ENCODE measurements at regions not wholly inside any gene's neighbourhood (a gene's known extent, or its start where the extent isn't known, plus 50 kb on each side); places are given as distances from the start of the nearest gene placed in this dataset.

DNA sequence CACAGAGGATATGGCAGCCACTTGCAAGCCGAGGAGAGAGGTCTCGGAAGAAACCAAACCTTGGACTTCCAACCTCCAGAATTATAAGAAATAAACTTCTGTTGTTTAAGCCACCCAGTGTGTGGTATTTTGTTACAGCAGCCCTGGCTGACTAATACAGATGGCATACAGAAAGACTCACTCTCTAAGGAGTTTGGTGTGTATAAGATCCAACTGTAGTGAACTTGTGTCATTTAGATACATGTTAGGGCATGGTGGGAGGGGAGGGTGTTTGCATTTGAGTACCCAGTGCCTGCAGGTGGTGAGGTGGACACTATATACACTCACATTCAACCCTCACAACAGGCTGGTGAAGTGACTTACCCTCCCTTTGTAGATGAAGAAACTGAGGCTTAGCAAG lies 233.2 kb upstream of the KLF3 start:
- peaks cover 4% of the 10 kb centered on the region for H3K27me3 ChIP-seq (ENCODE audit: insufficient read depth, poor library complexity, severe bottlenecking)
- ATAC-seq (ENCODE audit: low read depth) (no peak), DNase-seq (ENCODE audit: low spot score) (no peak)
- no peak overlapping the region for H3K4me3 ChIP-seq (ENCODE audit: severe bottlenecking)
- H3K36me3 ChIP-seq (ENCODE audit: low read depth): no peaks in the 10 kb centered on the region
- no peak overlapping the region for H3K27ac ChIP-seq (ENCODE audit: poor library complexity, severe bottlenecking)
- no peaks in the 10 kb centered on the region for H3K9me3 ChIP-seq (ENCODE audit: severe bottlenecking)
- no peaks in the 10 kb centered on the region for H3K4me1 ChIP-seq (ENCODE audit: insufficient read depth, poor library complexity, severe bottlenecking)
- TF ChIP-seq, protein P1, sequence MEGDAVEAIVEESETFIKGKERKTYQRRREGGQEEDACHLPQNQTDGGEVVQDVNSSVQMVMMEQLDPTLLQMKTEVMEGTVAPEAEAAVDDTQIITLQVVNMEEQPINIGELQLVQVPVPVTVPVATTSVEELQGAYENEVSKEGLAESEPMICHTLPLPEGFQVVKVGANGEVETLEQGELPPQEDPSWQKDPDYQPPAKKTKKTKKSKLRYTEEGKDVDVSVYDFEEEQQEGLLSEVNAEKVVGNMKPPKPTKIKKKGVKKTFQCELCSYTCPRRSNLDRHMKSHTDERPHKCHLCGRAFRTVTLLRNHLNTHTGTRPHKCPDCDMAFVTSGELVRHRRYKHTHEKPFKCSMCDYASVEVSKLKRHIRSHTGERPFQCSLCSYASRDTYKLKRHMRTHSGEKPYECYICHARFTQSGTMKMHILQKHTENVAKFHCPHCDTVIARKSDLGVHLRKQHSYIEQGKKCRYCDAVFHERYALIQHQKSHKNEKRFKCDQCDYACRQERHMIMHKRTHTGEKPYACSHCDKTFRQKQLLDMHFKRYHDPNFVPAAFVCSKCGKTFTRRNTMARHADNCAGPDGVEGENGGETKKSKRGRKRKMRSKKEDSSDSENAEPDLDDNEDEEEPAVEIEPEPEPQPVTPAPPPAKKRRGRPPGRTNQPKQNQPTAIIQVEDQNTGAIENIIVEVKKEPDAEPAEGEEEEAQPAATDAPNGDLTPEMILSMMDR (IDR thresholded peaks at IDR 0.05; ENCODE audit: poor library complexity, severe bottlenecking): no peak

DNA sequence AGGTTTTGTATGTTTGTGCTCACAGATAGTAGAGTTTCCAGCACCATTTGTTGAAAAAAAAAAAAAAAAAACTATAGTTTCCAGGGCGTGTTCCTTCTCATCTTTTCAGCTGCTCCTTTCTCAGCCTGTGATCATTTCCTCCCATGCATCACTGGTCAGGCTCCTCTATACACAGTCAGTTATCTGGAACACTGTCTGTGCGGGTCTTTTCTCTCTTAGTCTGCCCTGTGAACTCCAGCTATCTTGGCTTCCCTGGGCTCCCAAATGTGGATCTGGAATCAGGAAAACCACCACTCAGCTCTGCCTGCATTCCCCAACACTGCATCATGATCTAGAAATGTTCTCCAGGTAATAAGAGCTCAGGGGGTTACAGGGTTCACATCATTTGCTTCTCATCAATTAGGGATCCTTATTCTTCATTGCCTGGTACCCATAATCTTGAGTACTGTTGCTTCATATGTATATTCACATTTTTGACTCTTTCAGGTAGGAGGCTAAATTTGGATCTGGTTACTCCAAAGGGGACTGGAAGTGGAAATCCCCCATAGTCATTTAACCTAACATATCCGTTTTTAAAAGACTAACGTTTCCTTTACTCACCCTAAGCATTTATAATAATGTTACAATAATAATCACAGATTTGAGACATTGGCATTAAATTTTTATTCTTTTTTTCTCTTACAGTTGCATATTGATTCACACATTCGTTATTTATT lies 221.8 kb upstream of the KLF3 start:
- no peaks in the 10 kb centered on the region for H3K27me3 ChIP-seq (ENCODE audit: insufficient read depth, poor library complexity, severe bottlenecking)
- TF ChIP-seq, protein P1 (IDR thresholded peaks at IDR 0.05; ENCODE audit: poor library complexity, severe bottlenecking): no peak
- no peaks in the 10 kb centered on the region for H3K4me1 ChIP-seq (ENCODE audit: insufficient read depth, poor library complexity, severe bottlenecking)
- peaks cover 3% of the 10 kb centered on the region for H3K9me3 ChIP-seq (ENCODE audit: severe bottlenecking)
- ATAC-seq (ENCODE audit: low read depth) (no peak), DNase-seq (ENCODE audit: low spot score) (no peak)
- no peak overlapping the region for H3K27ac ChIP-seq (ENCODE audit: poor library complexity, severe bottlenecking)
- H3K36me3 ChIP-seq (ENCODE audit: low read depth): no peaks in the 10 kb centered on the region
- no peak overlapping the region for H3K4me3 ChIP-seq (ENCODE audit: severe bottlenecking)

DNA sequence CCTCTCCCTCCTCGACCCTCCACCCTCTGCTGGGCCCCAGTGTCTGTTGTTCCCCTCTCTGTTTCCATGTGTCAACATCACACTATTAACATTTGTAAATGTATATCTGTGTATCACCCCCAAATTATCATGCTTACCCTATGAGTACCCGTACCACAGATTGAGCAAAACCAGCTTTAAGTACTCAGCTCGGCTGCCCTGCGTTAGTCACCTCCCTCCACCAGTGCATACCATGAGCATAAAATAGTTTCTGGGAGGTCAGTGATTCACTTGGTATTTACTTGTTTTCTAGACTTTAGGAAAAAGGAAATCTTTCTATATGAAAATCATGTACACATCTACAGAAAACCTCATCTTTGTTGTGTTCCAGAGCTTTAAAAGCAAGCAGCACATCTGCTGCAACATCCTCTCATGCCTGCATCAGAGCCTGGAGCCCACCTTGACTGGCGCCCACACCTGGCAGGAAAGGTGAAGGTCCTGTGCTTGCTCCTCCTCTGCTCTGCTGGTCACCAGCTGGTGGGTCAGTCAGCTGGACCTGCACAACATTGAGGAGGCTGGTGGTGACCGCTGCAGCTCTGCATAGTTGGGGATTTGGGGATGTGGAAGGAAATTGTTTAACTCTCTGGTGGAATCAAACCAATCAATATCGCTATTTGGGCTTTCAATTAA lies 214.4 kb upstream of the KLF3 start:
- no peaks in the 10 kb centered on the region for H3K4me1 ChIP-seq (ENCODE audit: insufficient read depth, poor library complexity, severe bottlenecking)
- H3K27ac ChIP-seq (ENCODE audit: poor library complexity, severe bottlenecking): no peak overlapping the region
- H3K9me3 ChIP-seq (ENCODE audit: severe bottlenecking): no peaks in the 10 kb centered on the region
- no peaks in the 10 kb centered on the region for H3K36me3 ChIP-seq (ENCODE audit: low read depth)
- no peak for ATAC-seq (ENCODE audit: low read depth)
- H3K27me3 ChIP-seq (ENCODE audit: insufficient read depth, poor library complexity, severe bottlenecking): no peaks in the 10 kb centered on the region
- DNase-seq (ENCODE audit: low spot score): no peak
- TF ChIP-seq, protein P1 (IDR thresholded peaks at IDR 0.05; ENCODE audit: poor library complexity, severe bottlenecking): no peak
- no peak overlapping the region for H3K4me3 ChIP-seq (ENCODE audit: severe bottlenecking)

DNA sequence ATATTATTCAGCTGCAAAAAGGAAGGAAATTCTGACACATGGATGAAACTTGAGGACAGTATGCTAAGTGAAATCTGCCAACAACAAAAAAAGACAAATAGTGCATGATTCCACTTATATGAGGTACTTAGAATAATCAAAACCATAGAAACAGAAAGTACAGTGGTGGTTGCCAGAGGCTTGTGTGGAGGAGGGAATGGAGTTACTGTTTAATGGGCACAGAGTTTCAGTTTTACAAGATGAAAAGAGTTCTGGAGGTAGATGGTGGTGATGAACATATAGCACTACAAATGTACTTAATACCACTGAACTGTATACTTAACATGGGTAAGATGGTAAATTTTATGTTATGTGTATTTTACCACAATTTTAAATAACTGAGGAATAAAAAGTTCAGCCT lies 212.0 kb upstream of the KLF3 start:
- Histone ChIP-seq H3K36me3 (ENCODE audit: low read depth) (no peaks in the 10 kb centered on the region), H3K4me1 (ENCODE audit: insufficient read depth, poor library complexity, severe bottlenecking) (no peaks in the 10 kb centered on the region), H3K9me3 (ENCODE audit: severe bottlenecking) (no peaks in the 10 kb centered on the region), H3K4me3 (ENCODE audit: severe bottlenecking) (no peak overlapping the region), H3K27me3 (ENCODE audit: insufficient read depth, poor library complexity, severe bottlenecking) (no peaks in the 10 kb centered on the region), H3K27ac (ENCODE audit: poor library complexity, severe bottlenecking) (no peak overlapping the region)
- no peak for DNase-seq (ENCODE audit: low spot score)
- TF ChIP-seq, protein P1 (IDR thresholded peaks at IDR 0.05; ENCODE audit: poor library complexity, severe bottlenecking): no peak
- no peak for ATAC-seq (ENCODE audit: low read depth)

DNA sequence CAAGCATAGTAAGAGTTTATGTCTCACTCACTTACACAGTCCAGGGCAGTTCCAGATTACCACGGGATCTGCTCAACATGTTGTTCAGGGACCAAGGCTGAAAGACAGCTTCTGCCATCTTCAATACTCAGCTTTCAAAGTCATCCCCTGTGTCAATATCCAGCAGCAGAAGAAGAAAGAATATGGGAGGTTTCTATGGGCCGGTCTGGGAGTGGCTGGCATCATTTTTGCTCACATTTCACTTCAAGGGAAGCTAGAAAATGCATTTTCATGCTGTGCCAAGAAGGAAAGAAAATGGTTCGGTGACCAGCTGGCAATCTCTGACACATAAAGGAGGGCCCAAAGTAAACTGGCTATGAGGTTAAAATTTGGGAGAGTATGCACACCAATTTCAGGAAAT lies 211.5 kb upstream of the KLF3 start:
- H3K27ac ChIP-seq (ENCODE audit: poor library complexity, severe bottlenecking): no peak overlapping the region
- H3K4me1 ChIP-seq (ENCODE audit: insufficient read depth, poor library complexity, severe bottlenecking): no peaks in the 10 kb centered on the region
- no peaks in the 10 kb centered on the region for H3K9me3 ChIP-seq (ENCODE audit: severe bottlenecking)
- H3K36me3 ChIP-seq (ENCODE audit: low read depth): no peaks in the 10 kb centered on the region
- DNase-seq (ENCODE audit: low spot score) (no peak), ATAC-seq (ENCODE audit: low read depth) (no peak)
- H3K4me3 ChIP-seq (ENCODE audit: severe bottlenecking): no peak overlapping the region
- TF ChIP-seq, protein P1 (IDR thresholded peaks at IDR 0.05; ENCODE audit: poor library complexity, severe bottlenecking): no peak
- H3K27me3 ChIP-seq (ENCODE audit: insufficient read depth, poor library complexity, severe bottlenecking): no peaks in the 10 kb centered on the region

Data from RWPE2 (cell line).